Suprapubic skin (tissue), 4 donors: ENCODE measurements at regions not wholly inside any gene's neighbourhood (a gene's known extent, or its start where the extent isn't known, plus 50 kb on each side); places are given as distances from the start of the nearest gene placed in this dataset.
"Not testable (repeated sequence)": the region's sequence is repeated elsewhere in the genome, so short reads cannot be mapped to it uniquely, and the experiment has no call there.

Experiments used
- DNase-seq, 2 donors: peaks; one replicate each; pipeline ENCODE4 v3.0.0-alpha.2; 2019; ENCODE audit warnings: low spot score in 2 of 2
- H3K27ac ChIP-seq: fragments of 200-600 bp; sonication (generic); one replicate; pipeline ENCODE4 v1.5.1; 2019
- H3K27me3 ChIP-seq: fragments of 200-600 bp; sonication (generic); one replicate; pipeline ENCODE4 v1.5.1; 2019
- H3K36me3 ChIP-seq: fragments of 200-600 bp; sonication (generic); one replicate; pipeline ENCODE4 v1.5.1; 2019
- H3K4me1 ChIP-seq: fragments of 200-600 bp; sonication (generic); one replicate; pipeline ENCODE4 v1.5.1; 2019
- H3K4me3 ChIP-seq: fragments of 200-600 bp; sonication (generic); one replicate; pipeline ENCODE4 v1.5.1; 2019; ENCODE audit warnings: mild to moderate bottlenecking
- H3K9me3 ChIP-seq: fragments of 200-600 bp; sonication (generic); one replicate; pipeline ENCODE4 v1.5.1; 2019
- CTCF ChIP-seq, 2 donors: fragments of 200-600 bp in 1 of 2; fragments of 450-650 bp in 1 of 2; sonication (generic) in 1 of 2; IDR thresholded peaks; one replicate each; pipeline ENCODE4 v1.5.1; 2016 to 2019; ENCODE audit warnings: antibody characterized with exemption in 2 of 2, mild to moderate bottlenecking in 1 of 2, moderate library complexity in 1 of 2
- EP300 ChIP-seq: sonication (generic); formaldehyde crosslinking; IDR thresholded peaks from one replicate; pipeline ENCODE4 v1.6.1; 2017; ENCODE audit warnings: antibody characterized with exemption
- POLR2A ChIP-seq, 2 donors: fragments of 450-650 bp; IDR thresholded peaks; one replicate each; pipeline ENCODE4 v1.6.1; 2017; ENCODE audit warnings: antibody characterized with exemption in 2 of 2, mild to moderate bottlenecking in 2 of 2, moderate library complexity in 2 of 2
- POLR2AphosphoS5 ChIP-seq, 3 donors: sonication (generic); formaldehyde crosslinking; IDR thresholded peaks; one replicate each; pipeline ENCODE4 v1.6.1; 2017; ENCODE audit warnings: antibody characterized with exemption in 3 of 3
- WGBS: methylation state at CpG from one replicate; pipeline ENCODE4 v1.1.5; 2018; 5-methylcytosine and 5-hydroxymethylcytosine counted together

- Histone ChIP-seq H3K4me3 (no peak overlapping the region), H3K27ac (no peak overlapping the region), H3K4me1 (no peaks in the 10 kb centered on the region), H3K36me3 (no peaks in the 10 kb centered on the region), H3K27me3 (peaks cover 49% of the 10 kb centered on the region), H3K9me3 (no peaks in the 10 kb centered on the region)
- DNase-seq: no peak
- 83% methylated on average over 11 of the region's 11 CpGs for WGBS
- no peak for TF ChIP-seq EP300
- TF ChIP-seq POLR2AphosphoS5 (IDR thresholded peaks at IDR 0.05): no peak
- TF ChIP-seq CTCF (IDR thresholded peaks at IDR 0.05): no peak
- no peak for TF ChIP-seq POLR2A (IDR thresholded peaks at IDR 0.05)
Measured at GRCh38 chr4:3630136-3630597, 97.9 kb upstream of the LRPAP1 start.

GRCh38 chr4:3629665-3630064 is 97.4 kb upstream of the LRPAP1 start:
- Histone ChIP-seq H3K4me3 (no peak overlapping the region), H3K27me3 (peaks cover 51% of the 10 kb centered on the region), H3K4me1 (no peaks in the 10 kb centered on the region), H3K27ac (no peak overlapping the region), H3K9me3 (no peaks in the 10 kb centered on the region), H3K36me3 (no peaks in the 10 kb centered on the region)
- WGBS: 83% methylated on average over 1 of the region's 12 CpGs
- no peak for TF ChIP-seq POLR2AphosphoS5 (IDR thresholded peaks at IDR 0.05)
- no peak for TF ChIP-seq CTCF (IDR thresholded peaks at IDR 0.05)
- no peak for TF ChIP-seq POLR2A (IDR thresholded peaks at IDR 0.05)
- no peak for TF ChIP-seq EP300
- no peak for DNase-seq

- H3K4me3 ChIP-seq, H3K27ac ChIP-seq, H3K4me1 ChIP-seq, H3K36me3 ChIP-seq, DNase-seq, H3K9me3 ChIP-seq: not testable (repeated sequence)
- peaks cover 56% of the 10 kb centered on the region for H3K27me3 ChIP-seq
- 88% methylated on average over 8 of the region's 13 CpGs for WGBS
Measured at GRCh38 chr4:3629176-3629575, 97.0 kb upstream of the LRPAP1 start.

GRCh38 chr4:3628868-3629175 is 96.6 kb upstream of the LRPAP1 start:
- peaks cover 59% of the 10 kb centered on the region for H3K27me3 ChIP-seq
- H3K4me1 ChIP-seq: no peaks in the 10 kb centered on the region
- TF ChIP-seq CTCF (IDR thresholded peaks at IDR 0.05) (no peak), EP300 (no peak), POLR2A (IDR thresholded peaks at IDR 0.05) (no peak), POLR2AphosphoS5 (IDR thresholded peaks at IDR 0.05) (no peak)
- no peak overlapping the region for H3K27ac ChIP-seq
- no peaks in the 10 kb centered on the region for H3K36me3 ChIP-seq
- no peak for DNase-seq
- H3K9me3 ChIP-seq: no peaks in the 10 kb centered on the region
- WGBS: 91% methylated on average over 11 of the region's 11 CpGs
- H3K4me3 ChIP-seq: no peak overlapping the region

- H3K4me1 ChIP-seq, DNase-seq, H3K4me3 ChIP-seq, H3K36me3 ChIP-seq, H3K27ac ChIP-seq, H3K9me3 ChIP-seq: not testable (repeated sequence)
- WGBS: 73% methylated on average over 19 of the region's 29 CpGs
- peaks cover 64% of the 10 kb centered on the region for H3K27me3 ChIP-seq
Measured at GRCh38 chr4:3627967-3628867, 96.0 kb upstream of the LRPAP1 start.

- not testable (repeated sequence) for DNase-seq, H3K9me3 ChIP-seq, H3K4me3 ChIP-seq, H3K4me1 ChIP-seq, H3K27ac ChIP-seq, H3K36me3 ChIP-seq
- WGBS: 74% methylated on average over 7 of the region's 8 CpGs
- H3K27me3 ChIP-seq: peaks cover 70% of the 10 kb centered on the region
Measured at GRCh38 chr4:3627456-3627855, 95.2 kb upstream of the LRPAP1 start.

GRCh38 chr4:3626131-3626884 is 94.1 kb upstream of the LRPAP1 start:
- H3K4me1 ChIP-seq, DNase-seq, H3K4me3 ChIP-seq, H3K9me3 ChIP-seq, H3K36me3 ChIP-seq, H3K27ac ChIP-seq: not testable (repeated sequence)
- WGBS: 80% methylated on average over 16 of the region's 24 CpGs
- peaks cover 70% of the 10 kb centered on the region for H3K27me3 ChIP-seq

- H3K9me3 ChIP-seq, H3K36me3 ChIP-seq, H3K4me1 ChIP-seq, H3K27ac ChIP-seq, H3K4me3 ChIP-seq, DNase-seq: not testable (repeated sequence)
- H3K27me3 ChIP-seq: peaks cover 67% of the 10 kb centered on the region
- 46% methylated on average over 8 of the region's 8 CpGs for whole genome bisulfite sequencing
Measured at GRCh38 chr4:3625286-3625875, 93.2 kb upstream of the LRPAP1 start.

- not testable (repeated sequence) for H3K4me3 ChIP-seq, H3K4me1 ChIP-seq, DNase-seq, H3K27ac ChIP-seq, H3K36me3 ChIP-seq, H3K9me3 ChIP-seq
- peaks cover 52% of the 10 kb centered on the region for H3K27me3 ChIP-seq
- 15% methylated on average over 9 of the region's 11 CpGs for WGBS
Measured at GRCh38 chr4:3623809-3624329, 91.6 kb upstream of the LRPAP1 start.
